H9 (cell line): ENCODE measurements at regions not wholly inside any gene's neighbourhood (a gene's known extent, or its start where the extent isn't known, plus 50 kb on each side); places are given as distances from the start of the nearest gene placed in this dataset.

Experiments
- DNase-seq: peaks from one replicate; pipeline ENCODE4 v3.0.0-alpha.2; 2017
- H2AFZ ChIP-seq: one replicate; pipeline ENCODE4 v1.6.1; 2013; ENCODE audit warnings: mild to moderate bottlenecking, low read length, control low read depth, moderate library complexity
- H2AK5ac ChIP-seq: 2 replicates; pipeline ENCODE4 v1.6.1; 2013; ENCODE audit warnings: low read length, control low read depth, mixed read lengths; ENCODE audit not compliant: insufficient read length
- H2BK120ac ChIP-seq: one replicate; pipeline ENCODE4 v1.6.1; 2013; ENCODE audit warnings: low read depth, mild to moderate bottlenecking, low read length, control low read depth, inconsistent platforms; ENCODE audit not compliant: poor library complexity, severe bottlenecking
- H2BK12ac ChIP-seq: 2 replicates; pipeline ENCODE4 v1.6.1; 2013; ENCODE audit warnings: low read length, control low read depth, mixed read lengths, low read depth; ENCODE audit not compliant: insufficient read length
- H2BK15ac ChIP-seq: 2 replicates; pipeline ENCODE4 v1.6.1; 2013; ENCODE audit warnings: low read depth, low read length, control low read depth
- H2BK20ac ChIP-seq: one replicate; pipeline ENCODE4 v1.6.1; 2013; ENCODE audit warnings: low read depth, mild to moderate bottlenecking, low read length, control low read depth, inconsistent platforms; ENCODE audit not compliant: poor library complexity, severe bottlenecking
- H2BK5ac ChIP-seq: 2 replicates; pipeline ENCODE4 v1.6.1; 2013; ENCODE audit warnings: low read length, control low read depth, mixed read lengths; ENCODE audit not compliant: insufficient read length
- H3K14ac ChIP-seq: 2 replicates; pipeline ENCODE4 v1.6.1; 2013; ENCODE audit warnings: low read length, control low read depth; ENCODE audit not compliant: insufficient read depth
- H3K18ac ChIP-seq: 2 replicates; pipeline ENCODE4 v1.6.1; 2013; ENCODE audit warnings: low read depth, mild to moderate bottlenecking, mixed read lengths, low read length, control low read depth; ENCODE audit not compliant: insufficient read length
- H3K23ac ChIP-seq: 2 replicates; pipeline ENCODE4 v1.6.1; 2013; ENCODE audit warnings: low read length, control low read depth, mixed read lengths, low read depth; ENCODE audit not compliant: insufficient read length
- H3K23me2 ChIP-seq: 2 replicates; pipeline ENCODE4 v1.6.1; 2013; ENCODE audit warnings: low read depth, mild to moderate bottlenecking, mixed read lengths, low read length, control low read depth; ENCODE audit not compliant: insufficient read length, poor library complexity, severe bottlenecking
- H3K27ac ChIP-seq: 2 replicates; pipeline ENCODE4 v1.5.1; 2013; ENCODE audit warnings: low read length, control low read depth, mixed read lengths, low read depth; ENCODE audit not compliant: insufficient read length
- H3K27me3 ChIP-seq: 2 replicates; pipeline ENCODE4 v1.6.1; 2013; ENCODE audit warnings: low read length, control low read depth, inconsistent platforms; ENCODE audit not compliant: insufficient read depth
- H3K4ac ChIP-seq: 2 replicates; pipeline ENCODE4 v1.6.1; 2013; ENCODE audit warnings: low read depth, mild to moderate bottlenecking, control low read depth, inconsistent platforms, low read length, moderate library complexity
- H3K4me1 ChIP-seq: 2 replicates; pipeline ENCODE4 v1.6.1; 2013; ENCODE audit warnings: low read length, control low read depth, inconsistent platforms; ENCODE audit not compliant: insufficient read depth
- H3K4me2 ChIP-seq: 2 replicates; pipeline ENCODE4 v1.6.1; 2013; ENCODE audit warnings: low read length, control low read depth, mixed read lengths; ENCODE audit not compliant: insufficient read length, insufficient read depth
- H3K56ac ChIP-seq: 2 replicates; pipeline ENCODE4 v1.6.1; 2013; ENCODE audit warnings: low read depth, mild to moderate bottlenecking, mixed read lengths, low read length, control low read depth; ENCODE audit not compliant: insufficient read length
- H3K79me1 ChIP-seq: 2 replicates; pipeline ENCODE4 v1.6.1; 2013; ENCODE audit warnings: low read depth, mild to moderate bottlenecking, moderate library complexity, low read length, control low read depth, inconsistent platforms; ENCODE audit not compliant: insufficient read depth, poor library complexity, severe bottlenecking
- H3K79me2 ChIP-seq: 2 replicates; pipeline ENCODE4 v1.6.1; 2013; ENCODE audit warnings: low read length, control low read depth, inconsistent platforms; ENCODE audit not compliant: insufficient read depth
- H3K9ac ChIP-seq: 2 replicates; pipeline ENCODE4 v1.6.1; 2013; ENCODE audit warnings: low read length, control low read depth, mixed read lengths; ENCODE audit not compliant: insufficient read length; ENCODE audit errors: extremely low read depth
- H3K9me3 ChIP-seq: one replicate; pipeline ENCODE4 v1.6.1; 2013; ENCODE audit warnings: low read depth, low read length, inconsistent platforms; ENCODE audit not compliant: control insufficient read depth
- H3T11ph ChIP-seq: one replicate; pipeline ENCODE4 v1.6.1; 2013; ENCODE audit warnings: mild to moderate bottlenecking, low read length, control low read depth, inconsistent platforms
- H4K20me1 ChIP-seq: one replicate; pipeline ENCODE4 v1.6.1; 2013; ENCODE audit not compliant: control insufficient read depth, insufficient read length, insufficient read depth
- H4K5ac ChIP-seq: 2 replicates; pipeline ENCODE4 v1.6.1; 2013; ENCODE audit warnings: low read depth, mild to moderate bottlenecking, mixed read lengths, low read length, control low read depth; ENCODE audit not compliant: insufficient read length
- H4K8ac ChIP-seq: replicated peaks from 2 replicates; pipeline ENCODE4 v1.6.1; 2013; ENCODE audit warnings: low read length, control low read depth, mixed read lengths, low read depth; ENCODE audit not compliant: insufficient read length
- H4K91ac ChIP-seq: 2 replicates; pipeline ENCODE4 v1.6.1; 2013; ENCODE audit warnings: low read depth, mild to moderate bottlenecking, moderate library complexity, mixed read lengths, low read length, control low read depth; ENCODE audit not compliant: insufficient read length
- H3K27ac Mint-ChIP-seq, 3 experiments: 2 replicates in 2 of 3; 3 replicates in 1 of 3; pipeline ENCODE4 v1.8.0; 2020 to 2021; ENCODE audit warnings: mixed read lengths in 3 of 3, mild to moderate bottlenecking in 1 of 3, moderate library complexity in 1 of 3
- H3K27me3 Mint-ChIP-seq: 2 replicates; pipeline ENCODE4 v1.8.0; 2021; ENCODE audit warnings: low read depth, mild to moderate bottlenecking, moderate library complexity, mixed read lengths
- H3K36me3 Mint-ChIP-seq, 3 experiments: 2 replicates in 2 of 3; 3 replicates in 1 of 3; pipeline ENCODE4 v1.8.0; 2020 to 2021; ENCODE audit warnings: low read depth in 3 of 3, mixed read lengths in 3 of 3; ENCODE audit not compliant: insufficient read depth in 1 of 3
- H3K4me1 Mint-ChIP-seq, 2 experiments: 2 replicates each; pipeline ENCODE4 v1.8.0; 2020; ENCODE audit warnings: mixed read lengths in 2 of 2
- H3K4me3 Mint-ChIP-seq, 2 experiments: 2 replicates in 1 of 2; 3 replicates in 1 of 2; pipeline ENCODE4 v1.8.0; 2020 to 2021; ENCODE audit warnings: mild to moderate bottlenecking in 2 of 2, mixed read lengths in 2 of 2, moderate library complexity in 1 of 2
- H3K9me3 Mint-ChIP-seq, 2 experiments: 2 replicates in 1 of 2; 3 replicates in 1 of 2; pipeline ENCODE4 v1.8.0; 2020; ENCODE audit warnings: mild to moderate bottlenecking in 2 of 2, mixed read lengths in 2 of 2, moderate library complexity in 1 of 2
- CTCF ChIP-seq: fragments of 200-600 bp; sonication (generic); conservative IDR thresholded peaks from 3 replicates; pipeline ENCODE4 v1.8.0; 2021; ENCODE audit warnings: antibody characterized with exemption, mild to moderate bottlenecking
- WGBS: extraction: QIAGEN DNeasy Blood & Tissue Kit; methylation state at CpG from one replicate; pipeline ENCODE4 v1.1.7; 2013; ENCODE audit warnings: missing lambda C conversion rate, low lambda C conversion rate, mixed read lengths; ENCODE audit not compliant: insufficient read length; ENCODE audit errors: extremely low coverage; 5-methylcytosine and 5-hydroxymethylcytosine counted together

GRCh38 chr12:102549691-102550090 lies 69.3 kb upstream of the IGF1 start:
- Histone ChIP-seq H3K14ac (no peak overlapping the region), H3K79me1 (no peaks in the 10 kb centered on the region), H3K27me3 (no peaks in the 10 kb centered on the region), H2AK5ac (no peak overlapping the region), H4K8ac (no peak overlapping the region), H3K27ac (no peak overlapping the region), H3T11ph (no peak overlapping the region), H2BK12ac (no peak overlapping the region), H2BK15ac (no peak overlapping the region), H3K4me2 (no peak overlapping the region), H3K9me3 (no peaks in the 10 kb centered on the region), H4K91ac (no peak overlapping the region), H3K4ac (no peak overlapping the region), H3K23ac (no peak overlapping the region), H2BK5ac (no peak overlapping the region), H2BK120ac (no peak overlapping the region), H3K4me1 (no peaks in the 10 kb centered on the region; the same call in 1 of the 2 replicates), H3K79me2 (no peaks in the 10 kb centered on the region), H3K23me2 (no peaks in the 10 kb centered on the region), H2AFZ (no peak overlapping the region), H2BK20ac (no peak overlapping the region), H3K56ac (no peak overlapping the region), H3K18ac (no peak overlapping the region), H3K9ac (no peak overlapping the region), H4K20me1 (no peaks in the 10 kb centered on the region), H4K5ac (no peak overlapping the region)
- no peaks in the 10 kb centered on the region for H3K36me3 Mint-ChIP-seq
- no peak for TF ChIP-seq CTCF
- WGBS, result no CpG with 5 or more reads among the region's 5 CpGs
- no peaks in the 10 kb centered on the region for H3K27me3 Mint-ChIP-seq
- H3K4me3 Mint-ChIP-seq, result no peak overlapping the region
- no peak for DNase-seq
- H3K4me1 Mint-ChIP-seq, result no peaks in the 10 kb centered on the region
- H3K27ac Mint-ChIP-seq, result no peak overlapping the region
- H3K9me3 Mint-ChIP-seq, result no peaks in the 10 kb centered on the region
